NOMO-1 treated with dmso at 0.1 percent for 144 hours (cell line): ENCODE measurements at regions not wholly inside any gene's neighbourhood (a gene's known extent, or its start where the extent isn't known, plus 50 kb on each side); places are given as distances from the start of the nearest gene placed in this dataset.

Source experiments
- DNase-seq: peaks from one replicate; lab custom pipeline; 2025; ENCODE audit not compliant: unreplicated experiment; lab: John Stamatoyannopoulos, UW

DNA sequence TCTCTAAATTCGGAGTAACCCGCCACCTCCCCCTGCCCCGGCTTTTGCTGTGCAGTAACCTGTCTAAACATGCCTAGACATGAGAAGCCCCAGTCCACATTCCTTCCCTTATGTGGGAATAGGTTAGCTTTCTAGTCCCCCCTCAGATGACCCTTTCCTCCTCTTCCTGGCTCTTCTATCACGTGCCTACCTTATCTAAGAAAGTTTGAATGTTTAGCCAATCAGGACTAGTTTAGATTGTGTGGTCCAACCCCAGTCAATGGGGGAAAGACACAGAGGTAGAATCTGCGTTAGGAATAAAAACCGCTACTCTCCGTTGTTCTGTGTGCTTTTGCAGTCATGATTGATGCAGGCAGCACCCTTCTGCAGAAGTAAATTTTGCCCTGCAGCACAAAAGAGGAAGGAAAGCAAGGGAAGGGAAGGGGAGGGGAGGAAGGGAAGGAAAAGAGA, 69.0 kb upstream of the CD93 start:
- peak; percentile 52 for DNase-seq

DNA sequence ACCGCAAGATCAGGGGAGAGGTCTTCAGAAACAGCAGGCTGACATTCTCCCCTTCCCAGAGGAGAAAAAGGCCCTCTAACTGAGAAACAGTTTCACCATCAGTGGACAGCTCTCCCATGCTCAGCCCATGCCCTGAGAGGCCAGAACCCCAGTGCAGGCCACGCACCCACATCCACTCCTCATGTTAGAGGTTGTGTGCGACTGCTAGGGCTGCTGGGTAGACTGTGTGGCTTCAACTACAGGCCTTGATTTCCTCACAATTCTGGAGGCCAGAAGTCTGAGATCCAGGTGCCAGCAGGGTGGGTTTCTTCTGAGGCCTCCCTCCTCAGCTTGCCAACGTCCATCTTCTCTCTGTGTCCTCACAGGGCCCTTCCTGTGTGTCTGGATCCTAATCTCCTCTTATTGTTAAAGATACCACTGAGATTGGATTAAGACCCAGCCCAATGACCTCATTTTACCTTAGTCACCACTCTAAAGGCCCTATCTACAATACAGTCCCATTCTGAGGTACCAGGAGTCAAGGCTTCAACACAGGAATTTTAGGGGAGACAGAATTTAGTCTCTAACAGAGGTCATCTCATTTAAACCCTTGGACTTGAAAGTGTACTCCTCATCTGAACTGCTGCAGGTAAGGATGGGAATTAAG, 67.7 kb upstream of the CD93 start:
- DNase-seq = no peak

DNA sequence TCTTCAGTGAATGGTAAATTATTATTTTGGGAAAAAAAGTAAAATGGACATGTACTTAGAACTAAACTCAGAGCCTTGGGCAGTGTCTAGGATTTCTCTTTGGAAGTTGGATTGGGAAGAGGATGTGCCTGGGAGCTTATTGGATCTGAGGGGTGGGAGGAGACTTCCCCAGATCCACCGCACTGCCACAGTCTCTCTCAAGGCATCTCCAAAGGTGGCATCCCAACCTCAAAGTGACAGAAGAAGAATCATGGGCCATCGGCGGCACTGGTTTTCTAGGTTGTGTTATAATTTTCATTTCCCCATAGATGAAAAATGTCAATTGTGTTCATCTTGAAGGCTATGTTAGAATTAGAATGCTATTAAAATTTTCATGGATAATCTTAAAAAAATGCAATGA, 66.8 kb upstream of the CD93 start:
- DNase-seq = no peak

DNA sequence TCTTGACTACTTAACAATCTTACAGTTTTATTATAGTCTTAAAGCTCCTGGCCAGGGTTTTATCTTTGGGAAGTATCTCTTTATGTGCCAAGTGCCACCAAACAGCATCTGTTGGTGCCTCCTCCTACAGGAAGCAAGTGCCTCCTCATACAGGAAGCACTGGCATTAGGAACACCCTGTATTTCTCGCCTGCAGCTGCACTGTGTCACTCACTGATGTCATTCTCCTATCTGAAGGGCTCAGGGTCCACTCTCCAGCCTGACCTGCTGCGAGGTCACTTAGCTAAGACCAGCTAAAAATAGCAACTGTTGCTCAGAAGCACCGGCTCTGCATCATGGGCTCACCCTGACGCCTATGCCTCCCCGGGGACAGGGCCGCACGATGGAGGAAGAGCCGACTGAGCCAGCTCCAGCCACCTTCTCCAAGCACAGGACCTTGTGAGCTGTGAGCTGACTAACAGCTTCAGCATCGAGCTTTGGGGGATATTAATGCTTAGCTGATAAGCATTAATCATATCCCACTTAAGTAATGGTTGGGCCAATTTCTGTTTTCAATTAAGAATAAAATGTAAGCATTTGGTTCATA, 66.3 kb upstream of the CD93 start:
- no peak for DNase-seq

DNA sequence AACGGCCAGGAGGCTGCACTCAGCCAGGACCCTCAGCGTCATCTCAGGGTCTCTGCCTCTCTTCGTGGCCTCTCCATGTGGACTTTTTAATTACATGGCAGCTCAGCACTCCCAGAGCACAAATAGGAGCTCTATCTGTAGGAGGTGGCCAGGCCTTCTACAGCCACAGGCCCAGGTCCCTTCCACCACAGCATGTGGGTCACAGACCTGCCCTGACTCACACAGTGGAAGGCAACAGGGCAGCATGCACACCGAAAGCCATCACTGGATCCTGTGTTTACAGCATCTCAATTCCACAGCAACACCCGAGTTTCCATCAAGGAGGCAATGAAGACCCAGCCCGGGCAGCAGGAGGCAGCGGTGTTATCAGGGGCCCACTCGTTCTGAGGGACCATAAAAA, 65.8 kb upstream of the CD93 start:
- DNase-seq = no peak

DNA sequence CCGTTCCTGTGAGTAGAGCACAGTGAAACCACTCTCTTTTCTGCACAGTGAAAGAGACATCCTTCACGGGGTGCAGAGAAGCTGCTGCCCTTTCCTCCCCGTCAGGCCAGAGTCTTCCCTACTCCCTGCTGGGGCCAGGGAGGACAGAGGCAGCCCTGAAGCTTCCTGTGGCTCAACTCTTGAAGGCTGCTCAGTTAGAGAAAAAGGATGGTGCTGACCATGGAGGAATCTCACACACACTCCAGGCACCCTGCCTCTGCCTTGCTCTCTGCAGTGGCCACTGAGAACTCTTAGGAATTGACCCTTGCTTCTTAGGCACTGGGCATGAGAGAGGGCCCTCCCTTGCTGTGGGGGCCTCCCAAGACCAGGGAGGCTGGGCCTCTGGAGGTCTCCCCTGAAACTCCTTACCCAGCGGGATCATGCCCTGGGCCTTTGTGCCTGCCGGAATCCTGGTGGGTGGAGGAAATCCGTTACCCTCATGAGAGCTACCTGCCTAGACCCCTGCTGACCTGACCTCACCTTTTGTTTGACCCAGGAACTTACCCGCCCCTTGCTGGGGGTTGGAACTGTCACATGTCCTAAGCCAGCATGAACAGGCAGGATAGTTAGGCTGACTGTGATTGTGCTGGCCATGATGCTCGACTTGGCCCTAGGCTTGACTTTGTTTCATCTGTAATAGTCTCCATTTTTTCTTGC, 65.0 kb upstream of the CD93 start:
- DNase-seq = no peak

DNA sequence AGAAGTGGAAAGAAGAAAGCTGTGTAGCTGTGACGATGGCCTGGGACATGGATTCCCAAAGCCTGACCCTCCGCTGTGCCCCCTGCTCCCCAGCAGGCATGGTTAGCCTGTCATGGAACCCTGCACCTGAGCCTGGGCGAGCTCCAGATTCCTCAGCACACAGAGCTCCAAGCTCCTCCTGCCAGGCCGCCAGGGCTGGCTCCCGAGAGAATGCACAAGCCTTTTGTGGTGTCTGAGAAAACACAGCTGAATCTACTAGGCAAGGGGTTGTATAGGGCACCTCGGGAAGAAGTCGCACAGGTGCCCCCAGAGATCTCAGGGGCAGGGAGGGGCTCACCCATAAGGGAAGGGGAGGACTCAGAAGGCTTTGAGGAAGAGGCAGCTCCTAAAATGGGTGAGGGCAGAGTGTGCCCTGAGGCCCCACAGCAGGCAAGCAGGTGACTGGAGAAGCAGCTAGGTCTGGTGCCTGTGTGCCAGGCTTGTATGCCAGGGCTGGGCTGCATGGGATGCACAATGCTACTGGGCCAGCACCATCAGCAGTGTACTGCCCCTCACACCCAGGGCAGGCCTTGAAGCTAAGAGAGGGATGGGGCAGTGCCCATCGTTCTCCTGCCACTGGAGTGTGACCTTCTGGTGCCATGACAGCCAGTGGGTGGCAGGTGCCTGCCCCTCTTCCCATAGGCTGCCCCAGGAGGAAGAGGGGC, 64.3 kb upstream of the CD93 start:
- no peak for DNase-seq

DNA sequence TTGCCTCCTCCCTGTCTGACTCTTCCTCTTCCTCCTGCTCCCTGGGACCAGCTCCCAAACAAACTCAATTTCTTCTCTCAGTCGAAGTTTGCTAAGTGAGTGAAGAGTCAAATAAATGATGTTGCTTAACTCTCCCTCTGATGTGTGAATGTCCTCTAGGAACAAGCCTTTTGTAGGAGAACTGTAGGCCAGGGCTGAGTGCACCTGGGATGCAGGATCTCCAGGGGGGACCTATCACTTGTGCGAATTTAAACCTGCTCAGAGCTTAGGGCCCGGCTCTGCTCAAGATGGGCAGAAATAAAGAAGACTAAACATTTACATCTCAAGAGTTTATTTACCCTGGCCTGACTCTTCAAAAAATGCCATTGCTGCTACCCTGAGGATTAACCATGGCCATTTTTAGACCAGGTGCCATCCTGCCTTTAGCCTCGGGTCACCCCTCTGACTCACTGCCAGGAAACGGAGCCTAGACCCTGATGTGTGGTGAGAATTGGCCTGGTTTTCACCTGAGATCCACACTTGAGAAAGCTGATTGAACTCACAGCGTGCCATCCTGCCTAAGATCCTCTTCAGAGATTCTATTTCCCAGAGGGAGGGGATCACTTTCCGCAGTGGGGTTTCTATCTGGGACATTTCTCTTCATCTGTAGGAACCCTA, 63.6 kb upstream of the CD93 start:
- DNase-seq = no peak

DNA sequence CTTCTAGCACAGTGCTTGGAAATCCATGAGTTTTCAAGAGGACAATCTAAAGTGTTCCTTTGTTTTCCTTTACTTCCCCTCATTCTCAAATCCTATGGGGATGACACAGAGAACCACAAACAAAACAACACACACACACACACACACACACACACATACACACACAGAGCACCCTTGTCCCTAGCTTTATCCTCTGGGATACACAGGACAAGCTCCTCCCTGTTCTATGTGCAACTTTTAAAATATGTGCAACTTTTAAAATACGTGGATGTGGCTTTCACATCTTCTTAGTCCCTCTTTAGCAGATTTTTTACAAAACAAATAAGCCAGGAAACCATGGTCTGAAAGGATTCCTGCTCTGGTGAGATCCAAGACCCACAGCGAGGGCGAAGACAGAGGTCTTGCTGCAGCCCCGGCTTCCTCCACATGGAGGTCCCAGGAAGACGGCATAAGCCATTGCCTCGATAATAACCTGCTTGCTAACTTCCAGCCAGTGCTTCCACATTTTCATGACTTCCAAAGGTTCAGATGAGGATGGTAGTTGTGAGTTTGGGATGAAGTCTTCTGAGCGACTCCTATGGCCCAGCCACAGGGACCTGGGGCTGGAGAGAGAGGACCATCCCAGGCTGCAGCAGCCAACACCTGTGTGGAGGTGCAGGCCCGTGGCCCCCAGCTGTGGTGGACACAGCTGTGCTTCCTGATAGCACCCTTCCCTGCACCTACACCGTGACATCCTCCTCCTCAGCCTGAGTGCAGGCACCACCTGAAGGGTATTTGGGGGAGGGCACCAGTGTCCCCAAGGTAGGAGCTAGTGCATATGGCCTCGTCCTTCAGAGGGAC, 62.8 kb upstream of the CD93 start:
- DNase-seq = no peak

DNA sequence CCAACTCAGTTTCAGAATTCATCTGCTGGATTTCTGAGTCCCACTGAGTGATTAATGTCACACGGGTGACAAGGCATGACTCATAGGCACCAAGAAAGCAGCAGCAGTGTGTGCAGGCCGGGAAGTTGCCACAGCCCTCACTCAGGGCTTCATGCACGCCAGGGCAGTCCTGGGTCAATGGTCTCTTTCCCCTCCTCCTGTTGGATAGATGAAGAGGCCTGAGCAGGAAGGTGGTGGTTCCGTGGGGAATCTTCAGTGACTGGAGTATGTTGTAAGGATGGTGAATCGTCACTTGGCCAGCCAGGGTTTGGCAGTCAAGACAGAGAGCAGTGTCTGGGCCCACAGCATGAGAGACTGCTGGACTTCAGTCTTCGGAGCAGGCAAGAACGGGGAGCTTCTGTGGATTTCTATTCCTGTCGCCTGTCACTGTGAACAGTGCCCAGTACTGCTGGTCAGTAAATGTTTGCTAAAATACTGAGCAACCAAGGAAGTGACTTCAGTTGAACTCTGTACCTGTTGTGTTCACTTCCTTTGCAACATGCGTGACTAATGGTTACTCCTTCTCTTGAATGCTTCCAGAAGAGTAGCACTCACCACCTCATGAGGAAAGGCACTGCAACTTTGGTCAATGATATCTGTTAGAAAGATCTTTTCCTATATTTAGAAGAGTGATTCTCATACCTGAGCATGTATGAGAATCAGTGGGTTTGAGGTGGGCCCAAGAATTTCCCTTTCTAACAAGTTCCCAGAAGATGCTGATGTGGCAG, 62.0 kb upstream of the CD93 start:
- DNase-seq = peak; percentile 82

DNA sequence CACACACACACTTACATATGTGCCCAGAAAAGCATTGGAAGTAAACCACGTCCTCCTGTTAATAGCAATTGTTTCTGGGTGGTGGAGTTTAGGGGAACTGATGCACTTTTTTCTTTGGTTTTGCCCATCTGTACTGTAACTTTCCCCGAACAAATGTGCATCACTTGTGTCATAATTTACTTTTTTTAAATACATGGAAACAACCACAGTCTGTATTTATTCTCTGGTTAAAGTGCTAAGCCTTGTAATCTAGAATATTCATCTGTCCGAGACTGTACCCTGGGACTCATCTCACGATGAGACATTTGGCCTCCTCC, 61.5 kb upstream of the CD93 start:
- no peak for DNase-seq

DNA sequence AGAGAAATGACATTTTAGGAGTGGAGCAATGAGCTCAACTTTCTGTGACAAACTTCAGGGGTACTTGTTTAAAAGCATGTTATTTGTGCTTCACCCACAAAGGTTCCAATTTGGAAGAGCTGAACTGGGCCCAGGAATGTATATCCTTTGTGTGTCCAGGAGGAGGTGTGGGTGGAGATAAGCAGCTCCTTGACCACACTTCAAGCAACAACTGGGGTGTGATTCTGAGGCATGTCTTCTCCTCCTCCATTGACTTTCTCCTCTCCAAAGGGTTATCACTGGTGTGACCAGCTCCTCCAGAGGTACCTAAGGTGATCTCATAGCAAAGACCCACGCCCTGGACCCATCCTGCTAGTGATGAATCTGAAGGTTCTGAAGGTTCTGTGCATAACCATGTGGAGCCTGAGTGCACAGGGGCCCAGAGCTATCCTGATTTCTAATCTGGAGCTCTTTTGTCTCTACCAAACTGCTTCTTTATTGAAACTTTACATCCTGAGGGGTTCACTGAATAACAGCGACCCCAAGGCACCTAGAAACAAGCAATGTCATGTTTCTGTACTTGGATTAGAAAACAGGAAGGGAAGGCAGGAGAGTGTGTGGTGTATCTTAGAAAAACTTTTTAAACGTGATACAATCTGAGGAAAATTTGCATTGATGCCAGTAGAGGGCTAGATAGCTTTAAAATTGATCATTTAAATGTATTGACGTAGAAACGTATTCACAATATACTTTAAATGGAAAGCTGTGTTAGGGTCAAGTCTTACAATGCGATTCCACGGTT, 60.9 kb upstream of the CD93 start:
- no peak for DNase-seq

DNA sequence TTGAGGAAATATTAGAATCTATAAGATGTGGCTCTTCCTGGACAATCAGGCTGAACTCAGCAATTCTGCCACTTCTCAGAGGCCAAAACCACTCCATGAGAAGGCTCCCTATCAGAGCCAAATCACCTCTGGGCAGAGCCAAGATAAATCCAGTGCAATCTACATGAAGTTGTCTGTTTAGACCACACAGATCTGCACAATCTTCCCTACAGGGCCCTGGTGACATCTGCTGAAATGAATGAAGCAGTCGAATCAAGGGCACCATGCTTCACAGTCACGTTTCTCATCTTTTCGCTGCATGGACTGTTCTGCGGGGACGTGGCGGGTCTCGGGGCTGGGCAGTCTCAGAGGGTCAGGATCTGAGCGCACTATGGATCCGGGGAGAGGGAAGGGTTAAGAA, 60.1 kb upstream of the CD93 start:
- no peak for DNase-seq

DNA sequence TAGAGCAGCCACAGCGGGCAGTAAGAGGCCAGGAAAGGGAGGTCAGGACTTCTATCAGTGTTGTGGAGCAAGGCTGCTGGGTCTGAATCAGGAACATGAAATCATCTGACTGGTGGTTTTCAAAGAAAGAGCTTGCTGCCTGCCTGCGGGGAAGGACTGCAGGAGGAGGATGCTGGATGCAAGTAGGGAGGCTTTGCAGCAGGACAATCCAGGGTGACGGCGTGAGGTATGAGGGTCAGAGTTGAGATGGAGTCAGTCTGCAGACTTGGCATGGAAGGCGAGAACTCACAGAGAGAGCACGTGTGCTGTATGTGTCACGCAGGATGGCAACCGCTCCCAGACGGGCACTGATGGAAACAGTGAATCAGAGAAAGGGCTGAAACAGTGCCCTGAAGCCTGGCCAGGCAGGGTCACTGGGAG, 59.2 kb upstream of the CD93 start:
- DNase-seq = no peak

DNA sequence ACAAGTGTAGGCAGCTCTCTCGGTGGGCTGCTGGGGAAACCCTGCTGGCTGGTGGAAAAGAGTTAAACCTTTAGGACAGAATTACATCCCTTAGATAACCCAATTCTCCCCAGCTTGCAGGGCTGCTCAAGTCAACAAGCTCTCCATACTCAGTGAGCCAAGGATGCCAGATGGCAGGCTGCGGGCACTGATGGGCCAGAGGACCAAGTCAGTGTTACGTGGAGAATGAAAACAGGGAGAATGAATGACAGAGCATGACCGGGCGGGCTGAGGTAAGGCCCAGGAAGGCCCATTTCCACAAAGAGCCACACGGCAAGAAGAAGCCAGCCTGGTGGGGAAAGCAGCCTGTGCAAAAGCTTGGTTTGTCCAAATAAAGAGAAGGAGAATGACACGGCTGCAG, 58.7 kb upstream of the CD93 start:
- no peak for DNase-seq

DNA sequence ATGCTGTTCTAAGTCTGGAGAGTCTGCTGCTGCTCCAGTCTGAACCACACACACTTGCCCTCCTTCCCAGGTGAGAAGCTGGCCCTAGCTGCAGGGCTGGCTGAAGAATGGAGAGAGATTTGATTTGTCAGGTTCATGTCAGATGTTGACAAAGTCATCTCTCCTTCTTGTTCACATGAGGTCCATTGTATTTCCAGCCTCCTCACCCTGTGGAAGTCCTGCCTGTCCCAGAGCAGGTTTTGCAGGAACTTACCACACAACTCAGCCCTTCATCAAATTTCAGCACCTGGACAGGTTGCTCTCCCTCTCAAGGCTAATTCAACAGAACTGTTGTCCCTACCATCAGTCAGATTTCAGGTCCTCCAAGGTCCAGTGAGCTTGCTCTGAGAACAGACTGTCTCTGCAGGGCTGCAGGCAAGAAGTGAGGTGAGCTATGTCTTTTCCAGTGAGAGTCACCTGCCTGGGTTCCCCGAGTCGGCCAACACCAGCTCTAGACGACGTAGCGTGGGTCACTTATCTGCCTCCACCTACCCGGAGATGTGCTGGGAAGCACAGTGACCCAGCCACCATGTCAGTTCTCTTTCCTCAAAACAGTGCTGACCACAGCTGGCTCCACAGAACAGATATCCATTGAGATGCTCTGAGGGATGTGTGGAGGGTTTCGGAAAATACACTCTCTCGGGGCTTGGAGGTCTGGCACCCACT, 58.0 kb upstream of the CD93 start:
- DNase-seq = no peak

DNA sequence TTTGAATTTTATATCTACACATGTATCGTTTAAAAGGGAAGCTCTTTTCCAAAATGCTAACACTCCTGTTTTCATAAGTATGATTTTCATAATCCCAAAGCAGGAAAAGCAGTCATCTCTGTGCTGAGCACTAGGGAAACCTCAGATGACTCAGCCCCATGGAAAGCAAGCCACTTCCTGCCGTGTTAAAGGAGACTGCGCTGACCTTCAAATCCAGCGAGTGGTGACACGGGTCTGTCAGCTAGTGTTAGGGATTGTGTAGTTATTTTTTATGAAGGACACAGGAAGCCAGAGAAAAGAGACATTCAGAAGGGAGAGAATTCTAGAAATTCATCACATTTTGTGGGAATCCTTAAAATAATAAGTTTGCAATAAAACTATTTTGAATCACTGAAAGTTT, 57.0 kb upstream of the CD93 start:
- peak; percentile 31 for DNase-seq

DNA sequence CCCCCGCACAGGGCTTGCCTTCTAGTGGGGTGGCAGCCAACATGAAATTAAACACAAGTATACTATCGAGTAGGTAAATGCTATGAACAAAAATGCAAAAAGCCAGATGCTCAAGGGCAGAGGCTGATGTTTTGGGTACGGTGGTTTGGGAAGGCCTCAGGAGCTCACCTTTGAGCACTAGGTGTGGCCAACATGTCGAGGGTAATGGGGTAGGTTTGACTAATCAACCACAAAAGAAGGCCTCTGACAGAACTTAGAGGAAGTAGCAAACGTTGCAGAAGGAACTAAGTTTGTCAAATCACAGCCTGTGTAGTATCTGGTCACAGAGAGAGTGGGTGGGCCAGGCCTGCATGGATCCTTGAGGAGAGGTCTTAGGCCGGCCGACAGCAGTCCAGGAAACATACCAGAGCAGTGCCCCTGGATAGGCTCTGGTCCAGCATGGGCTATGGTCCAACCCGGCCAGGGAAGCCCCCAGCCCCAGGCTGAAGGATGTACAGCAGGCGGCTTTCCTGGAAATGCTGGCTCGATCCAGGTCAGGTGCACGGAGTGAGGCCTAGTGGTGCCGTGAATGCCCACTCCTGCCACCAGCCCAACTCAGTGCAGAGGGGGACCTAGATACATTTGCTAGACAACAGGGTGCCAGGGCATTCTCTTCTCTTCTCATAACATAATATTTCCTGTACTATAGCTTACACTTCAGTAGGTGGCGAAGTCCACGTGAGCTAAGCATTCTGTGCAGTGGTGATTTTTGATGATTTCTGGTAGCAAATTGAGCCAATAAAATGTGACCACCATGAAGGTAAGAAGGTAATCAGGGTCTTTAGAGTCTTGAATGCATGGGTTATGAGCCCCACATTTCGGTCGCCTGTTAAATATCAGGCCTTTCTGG, 56.3 kb upstream of the CD93 start:
- DNase-seq = peak; percentile 65
